ENCODE measurements at regions not wholly inside any gene's neighbourhood (a gene's known extent, or its start where the extent isn't known, plus 50 kb on each side); places are given as distances from the start of the nearest gene placed in this dataset.
"Not testable (repeated sequence)": the region's sequence is repeated elsewhere in the genome, so short reads cannot be mapped to it uniquely, and the experiment has no call there.

- no peak for DNase-seq
Measured at GRCh38 chr2:198917275-198917674, 540.5 kb downstream of the SATB2 start.

DNA sequence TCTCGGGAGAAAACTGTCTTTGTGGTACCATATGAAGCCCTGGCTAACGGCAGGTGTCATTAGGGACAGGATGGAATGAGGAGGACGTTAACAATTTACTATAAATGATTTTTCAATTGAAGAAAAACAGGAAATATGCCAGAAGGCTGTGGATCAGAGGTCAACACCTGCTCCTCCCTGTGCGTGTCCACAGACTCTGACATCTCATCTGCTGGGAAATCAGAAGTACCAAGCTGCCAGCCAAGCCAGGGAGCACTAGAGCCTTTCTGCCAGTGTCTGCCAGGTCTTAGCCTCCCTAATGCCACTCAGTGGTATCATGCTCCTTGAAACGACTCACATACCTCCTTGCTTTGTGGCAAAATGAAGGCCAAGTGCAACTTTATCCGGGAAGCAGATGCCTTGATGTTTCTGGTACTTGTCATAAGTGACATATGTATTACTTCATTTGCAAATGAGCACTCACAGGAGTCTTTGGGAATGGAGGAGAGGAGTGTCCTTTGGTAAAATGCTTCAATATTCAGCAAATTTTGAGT is 541.1 kb downstream of the SATB2 start:
- DNase-seq = no peak

GRCh38 chr2:198913394-198914152 is 544.2 kb downstream of the SATB2 start:
- no peak for DNase-seq

DNA sequence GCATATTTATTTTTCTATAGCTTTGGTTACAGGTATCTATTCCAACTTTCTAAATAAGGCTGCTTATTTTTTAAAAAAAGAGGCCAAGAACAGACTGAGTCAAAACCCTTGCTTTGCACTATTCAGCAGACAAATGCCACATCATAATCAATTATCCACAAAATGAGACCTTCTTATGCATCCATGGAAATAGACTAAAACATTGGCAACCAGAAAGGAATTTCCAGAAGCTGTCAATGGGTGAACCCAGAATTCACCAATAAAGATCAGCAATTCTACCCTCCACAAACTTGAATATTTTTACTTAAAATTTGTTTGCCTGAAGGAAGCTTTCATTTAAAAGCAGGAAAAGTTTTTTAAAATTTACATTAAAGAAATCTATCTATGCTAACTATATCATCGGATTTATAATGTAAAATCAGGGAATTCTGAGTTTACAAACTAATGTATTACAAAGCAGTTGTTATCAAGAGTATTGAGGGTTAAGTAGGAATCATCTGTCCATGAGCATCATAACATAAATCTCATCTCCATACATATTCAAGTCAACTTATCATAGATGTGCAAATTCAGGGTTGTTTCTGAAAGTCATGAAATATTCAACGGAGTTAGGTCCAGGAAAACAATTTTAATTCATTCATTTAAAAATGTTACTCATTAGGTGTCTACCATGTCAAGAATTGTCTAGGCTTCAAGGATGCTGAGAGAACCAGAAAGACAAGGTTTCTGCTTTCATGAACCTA is 548.0 kb downstream of the SATB2 start:
- no peak for DNase-seq

DNA sequence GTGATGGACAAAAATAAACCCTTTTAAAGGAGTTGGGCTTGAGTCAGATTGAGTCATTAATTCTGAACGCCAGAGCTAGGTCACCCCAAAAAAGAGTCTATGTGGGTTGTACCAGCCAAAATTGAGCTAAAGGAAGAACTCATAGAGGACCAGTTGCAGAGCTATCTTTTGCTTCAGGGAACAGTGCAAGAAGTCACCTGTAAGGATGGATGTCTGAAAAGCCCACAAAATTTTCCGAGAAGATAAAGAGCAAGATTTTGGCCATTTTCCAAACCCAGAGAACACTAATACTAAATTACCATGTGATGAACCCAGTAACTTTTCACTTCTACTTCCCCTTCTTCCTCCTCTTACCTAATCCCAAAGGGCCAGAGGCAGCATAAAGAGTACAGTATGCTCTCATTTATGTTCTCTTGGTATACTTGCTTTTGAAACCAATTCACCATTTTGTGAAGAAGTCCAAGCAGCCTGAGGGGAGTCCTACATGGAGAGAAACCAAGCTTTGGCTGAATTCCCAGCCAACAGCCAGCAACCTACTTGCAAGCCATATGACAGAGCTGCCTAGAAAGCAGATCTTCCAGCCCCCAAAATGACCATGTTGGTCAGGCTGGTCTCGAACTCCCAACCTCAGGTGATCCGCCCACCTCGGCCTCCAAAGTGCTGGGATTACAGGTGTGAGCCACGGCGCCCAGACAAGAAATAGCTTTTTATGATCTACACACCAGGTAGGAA is 551.7 kb downstream of the SATB2 start:
- DNase-seq = no peak

DNA sequence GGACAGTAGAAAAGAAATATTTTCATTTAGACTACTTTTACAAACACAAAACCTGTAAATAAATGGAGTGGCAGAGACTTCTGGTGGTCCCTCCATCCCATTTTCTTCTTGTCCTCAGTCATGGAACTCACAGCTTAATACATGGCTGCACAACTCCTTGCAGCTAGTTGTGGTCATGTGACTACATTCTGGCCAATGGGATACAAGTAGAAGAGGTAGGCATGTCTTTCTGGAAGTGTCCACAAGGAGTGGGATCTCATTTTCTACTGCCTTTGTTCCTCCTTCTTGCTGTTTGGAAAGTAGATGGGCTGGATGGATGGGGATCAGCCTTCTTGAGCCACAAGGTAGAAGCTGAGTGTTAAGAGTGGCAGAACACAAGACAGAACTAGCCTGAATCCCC is 555.8 kb downstream of the SATB2 start:
- DNase-seq = no peak

DNA sequence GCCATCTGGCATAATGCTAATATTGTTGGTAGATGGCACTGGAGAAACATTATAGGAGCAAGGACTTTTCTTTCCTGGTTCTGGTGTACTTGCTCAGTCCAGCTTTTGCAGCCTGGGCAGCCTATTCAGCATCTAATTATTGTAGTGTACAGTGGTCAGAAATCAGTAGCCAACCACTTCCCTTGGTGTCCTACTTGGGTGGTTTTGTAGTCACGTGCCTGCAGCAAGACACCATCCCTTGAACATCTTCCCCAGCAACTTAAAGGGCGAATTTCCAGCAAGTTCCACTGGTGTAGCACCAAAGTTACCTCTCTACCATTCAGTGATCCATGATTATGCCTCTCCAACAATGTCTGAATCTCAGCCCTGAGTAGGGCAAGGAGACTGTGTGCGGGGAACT is 557.6 kb downstream of the SATB2 start:
- DNase-seq = no peak

DNA sequence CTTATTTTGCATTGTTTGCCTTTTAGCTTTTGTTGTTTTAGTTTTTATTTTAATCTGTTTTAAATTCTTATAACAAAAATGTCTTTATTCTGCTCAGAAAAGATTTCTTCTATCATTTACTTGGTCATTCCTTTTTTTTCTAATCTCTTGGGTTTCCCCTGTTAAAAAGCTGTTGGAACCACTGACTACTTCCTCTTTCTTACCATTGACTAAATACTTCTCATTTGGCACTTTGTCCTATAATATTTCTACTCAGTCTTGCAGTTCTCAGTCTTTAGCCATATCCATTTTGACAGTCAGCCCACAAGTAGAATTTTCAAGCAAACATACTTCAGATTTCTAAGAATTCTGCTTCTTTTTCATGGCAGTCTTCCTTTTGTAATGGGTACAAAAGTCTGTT is 567.2 kb downstream of the SATB2 start:
- DNase-seq = no peak

GRCh38 chr2:198883604-198884003 is 574.1 kb downstream of the SATB2 start:
- DNase-seq = no peak

DNA sequence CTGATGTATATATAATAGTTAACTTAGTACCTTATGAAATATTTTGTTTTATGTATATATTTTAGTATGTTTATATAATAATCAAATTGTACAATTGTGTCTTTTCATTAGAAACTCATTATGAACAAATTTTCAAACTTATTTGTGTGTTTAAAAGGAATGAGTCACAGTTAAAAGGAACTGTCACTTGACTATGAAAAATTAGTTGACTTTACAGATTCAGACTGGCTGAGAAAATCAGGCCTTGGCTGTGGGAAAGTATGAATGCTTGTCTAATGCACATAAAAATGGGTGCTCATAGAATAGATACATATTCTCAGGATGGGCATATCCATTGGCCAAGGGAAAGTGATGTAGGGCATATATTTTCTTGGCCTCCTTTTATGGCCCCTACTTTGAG is 576.8 kb downstream of the SATB2 start:
- DNase-seq = no peak

- no peak for DNase-seq
Measured at GRCh38 chr2:198880421-198880820, 577.3 kb downstream of the SATB2 start.

- no peak for DNase-seq
Measured at GRCh38 chr2:198874472-198874858, 583.3 kb downstream of the SATB2 start.

DNA sequence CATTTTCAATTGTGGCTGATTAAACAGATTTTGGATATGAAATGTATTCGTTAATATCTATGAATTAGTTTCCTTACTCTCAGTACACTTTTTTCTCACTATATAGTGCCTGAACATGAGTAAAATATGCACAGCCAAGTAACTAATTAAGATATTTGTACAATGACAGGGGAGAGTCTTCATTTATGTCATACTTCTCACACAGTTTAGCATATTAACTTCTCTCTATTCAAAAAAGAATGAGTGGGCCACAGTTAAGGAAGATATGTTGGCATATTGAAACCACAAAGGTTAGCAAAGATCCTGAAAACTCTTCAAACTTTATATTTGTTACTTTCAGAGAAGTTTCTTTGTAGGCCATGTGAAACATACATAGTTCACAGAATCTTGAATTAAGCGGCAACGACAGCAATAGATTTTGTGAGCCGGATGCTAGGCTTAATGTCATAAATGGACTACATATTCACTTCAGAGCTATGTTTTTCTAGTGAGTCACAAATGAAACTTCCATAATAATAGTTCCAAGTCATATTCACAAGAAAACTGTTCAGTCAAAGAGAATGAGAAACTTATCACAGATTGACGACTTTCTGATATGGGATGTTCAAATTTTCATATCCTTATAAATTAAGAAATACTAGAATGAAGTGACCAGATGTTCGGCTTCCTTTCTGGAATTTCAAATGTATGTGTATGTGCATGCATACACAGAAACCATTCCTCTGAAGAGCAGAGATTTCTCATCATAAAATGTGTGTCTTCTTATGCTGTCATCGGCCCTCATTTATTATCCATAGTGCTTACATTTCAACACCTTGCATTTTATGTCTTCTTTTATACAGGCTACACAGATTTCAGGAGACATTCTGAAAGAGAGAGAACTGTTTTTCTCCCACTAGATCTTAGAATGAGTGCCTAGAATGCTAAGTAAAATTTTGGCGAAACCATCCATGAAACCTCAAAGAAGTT is 584.0 kb downstream of the SATB2 start:
- no peak for DNase-seq

DNA sequence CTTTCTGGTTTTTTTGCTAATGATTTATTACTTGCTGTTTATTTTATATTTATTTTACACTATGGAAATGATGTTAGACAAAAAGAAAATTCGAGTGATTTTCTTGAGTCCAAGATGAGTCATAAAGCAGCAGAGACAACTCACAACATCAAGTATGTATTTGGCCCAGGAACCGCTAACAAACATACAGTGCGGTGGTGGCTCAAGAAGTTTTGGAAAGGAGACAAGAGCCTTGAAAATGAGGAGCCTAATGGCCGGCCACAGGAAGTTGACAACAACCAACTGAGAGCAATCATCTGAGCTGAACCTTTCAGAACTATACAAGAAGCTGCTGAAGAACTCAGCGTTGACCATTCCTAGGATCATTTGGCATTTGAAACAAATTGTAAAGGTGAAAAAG is 594.1 kb downstream of the SATB2 start:
- no peak for DNase-seq

- DNase-seq = no peak
Measured at GRCh38 chr2:198861080-198861479, 596.7 kb downstream of the SATB2 start.

DNA sequence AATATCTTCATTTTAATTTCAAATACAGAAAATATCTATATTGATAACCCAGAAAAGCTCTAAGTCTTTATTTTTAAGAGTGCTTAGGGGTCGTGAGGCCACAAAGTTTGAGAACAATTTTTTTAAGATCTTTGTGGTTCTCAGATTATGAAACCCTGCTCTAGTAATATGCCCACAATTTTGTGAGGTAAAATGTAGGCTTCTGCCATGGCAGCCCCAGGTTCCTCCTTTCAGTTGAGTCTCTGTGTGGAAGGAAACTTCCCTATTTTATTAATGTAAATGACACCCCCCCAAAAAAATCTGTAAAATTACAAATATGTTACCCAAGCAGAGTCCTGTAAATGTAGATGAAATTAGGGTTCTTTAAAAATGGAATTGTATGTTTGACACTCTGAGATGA is 600.5 kb downstream of the SATB2 start:
- DNase-seq = no peak

- DNase-seq = not testable (repeated sequence)
Measured at GRCh38 chr2:198855746-198856145, 602.0 kb downstream of the SATB2 start.

- DNase-seq = no peak
Measured at GRCh38 chr2:198852248-198852647, 605.5 kb downstream of the SATB2 start.

- no peak for DNase-seq
Measured at GRCh38 chr2:198825534-198825933, 632.2 kb downstream of the SATB2 start.

GRCh38 chr2:198817536-198817935 is 640.2 kb downstream of the SATB2 start:
- DNase-seq = no peak

- DNase-seq = no peak
Measured at GRCh38 chr2:198815626-198816025, 642.1 kb downstream of the SATB2 start.
